Kidney (tissue), 13 donors: ENCODE measurements at regions not wholly inside any gene's neighbourhood (a gene's known extent, or its start where the extent isn't known, plus 50 kb on each side); places are given as distances from the start of the nearest gene placed in this dataset.
"Not testable (repeated sequence)": the region's sequence is repeated elsewhere in the genome, so short reads cannot be mapped to it uniquely, and the experiment has no call there.

Source experiments
- DNase-seq, 5 donors: peaks; one replicate each; pipeline ENCODE4 v3.0.0-alpha.2; 2013 to 2020
- FAIRE-seq: peaks from 2 replicates; lab custom pipeline; 2012; peaks lifted over from hg19 to GRCh38; lab: Jason Lieb, UNC
- H3K27ac ChIP-seq, 2 donors: one replicate each; pipeline ENCODE4 v1.7.0; 2013; ENCODE audit warnings: low read depth in 2 of 2, low read length in 2 of 2, inconsistent platforms in 1 of 2
- H3K27me3 ChIP-seq: one replicate; pipeline ENCODE4 v1.7.1; 2013; ENCODE audit warnings: low read length, inconsistent platforms; ENCODE audit not compliant: control insufficient read depth, insufficient read depth
- H3K36me3 ChIP-seq, 3 donors: one replicate each; pipeline versions ENCODE4 v1.7.0 to v1.7.1; 2013; ENCODE audit warnings: low read length in 3 of 3, control low read depth in 1 of 3, inconsistent platforms in 1 of 3; ENCODE audit not compliant: insufficient read depth in 3 of 3, control insufficient read depth in 2 of 3
- H3K4me1 ChIP-seq, 3 donors: one replicate each; pipeline versions ENCODE4 v1.7.0 to v1.7.1; 2013; ENCODE audit warnings: low read length in 3 of 3, inconsistent platforms in 1 of 3, low read depth in 1 of 3; ENCODE audit not compliant: control insufficient read depth in 2 of 3, insufficient read depth in 2 of 3
- H3K4me3 ChIP-seq, 3 donors: one replicate each; pipeline versions ENCODE4 v1.7.0 to v1.8.1; 2013; ENCODE audit warnings: low read length in 3 of 3, control low read depth in 1 of 3, inconsistent platforms in 1 of 3
- H3K9ac ChIP-seq, 3 donors: one replicate each; pipeline versions ENCODE4 v1.7.0 to v1.7.1; 2013; ENCODE audit warnings: low read length in 3 of 3, control low read depth in 1 of 3, inconsistent platforms in 1 of 3
- H3K9me3 ChIP-seq, 3 donors: one replicate each; pipeline versions ENCODE4 v1.7.0 to v1.7.1; 2013; ENCODE audit warnings: low read length in 3 of 3, control low read depth in 1 of 3, inconsistent platforms in 1 of 3; ENCODE audit not compliant: control insufficient read depth in 2 of 3, insufficient read depth in 1 of 3
- CTCF ChIP-seq: IDR thresholded peaks from 3 replicates; pipeline ENCODE4 v1.5.1; 2012; ENCODE audit warnings: mild to moderate bottlenecking, moderate library complexity, borderline replicate concordance; ENCODE audit not compliant: insufficient read depth; ENCODE audit errors: extremely low read depth
- intact Hi-C: fragments of 100-400 bp; cut with DNase I; formaldehyde crosslinking; loops from one replicate; pipeline ENCODE4 v1.11.1; 2022
- donor health status: control.
- donor health status: control.
- donor health status: control.
- donor health status: control.
- donor health status: control.
- donor health status: DM: yes; HTN: yes; CAD: no.
- donor health status: Normal renal cell carcinoma (clear cell type).

- Histone ChIP-seq H3K27ac (no peak overlapping the region), H3K36me3 (no peaks in the 10 kb centered on the region), H3K27me3 (no peaks in the 10 kb centered on the region), H3K4me3 (no peak overlapping the region), H3K9me3 (no peaks in the 10 kb centered on the region), H3K9ac (no peak overlapping the region), H3K4me1 (no peaks in the 10 kb centered on the region)
- no peak for DNase-seq
- intact Hi-C loops = no loop called here
- no peak for TF ChIP-seq CTCF
- no peak for FAIRE-seq
Measured at GRCh38 chr6:69570106-69570505, 226.7 kb downstream of the LMBRD1 start.

- H3K4me3 ChIP-seq, H3K4me1 ChIP-seq, H3K27ac ChIP-seq, FAIRE-seq, H3K27me3 ChIP-seq, H3K36me3 ChIP-seq, intact Hi-C loops, H3K9ac ChIP-seq, H3K9me3 ChIP-seq, DNase-seq: not testable (repeated sequence)
Measured at GRCh38 chr6:69560597-69560996, 236.2 kb downstream of the LMBRD1 start.

- H3K27me3 ChIP-seq = no peaks in the 10 kb centered on the region
- no peak for FAIRE-seq
Measured at GRCh38 chr6:69555088-69555638, 241.6 kb downstream of the LMBRD1 start.

GRCh38 chr6:69542494-69542893 is 254.3 kb downstream of the LMBRD1 start:
- Histone ChIP-seq H3K27ac (no peak overlapping the region), H3K27me3 (no peaks in the 10 kb centered on the region), H3K36me3 (no peaks in the 10 kb centered on the region), H3K4me1 (no peaks in the 10 kb centered on the region), H3K9me3 (peaks cover 0 to 2% (median 0%) of the 10 kb centered on the region in 3 donors), H3K4me3 (no peak overlapping the region), H3K9ac (no peak overlapping the region)
- TF ChIP-seq CTCF = no peak
- FAIRE-seq (no peak), DNase-seq (no peak)
- intact Hi-C loops = no loop called here

More at GRCh38 chr6:69555088-69555638, 241.6 kb downstream of the LMBRD1 start:
- DNase-seq = no peak
- Histone ChIP-seq H3K4me3 (no peak overlapping the region), H3K9me3 (no peaks in the 10 kb centered on the region), H3K27ac (no peak overlapping the region), H3K4me1 (no peaks in the 10 kb centered on the region), H3K9ac (no peak overlapping the region), H3K36me3 (no peaks in the 10 kb centered on the region)
- intact Hi-C loops = no loop called here
- TF ChIP-seq CTCF = no peak
